ENCODE measurements at regions not wholly inside any gene's neighbourhood (a gene's known extent, or its start where the extent isn't known, plus 50 kb on each side); places are given as distances from the start of the nearest gene placed in this dataset.

DNA sequence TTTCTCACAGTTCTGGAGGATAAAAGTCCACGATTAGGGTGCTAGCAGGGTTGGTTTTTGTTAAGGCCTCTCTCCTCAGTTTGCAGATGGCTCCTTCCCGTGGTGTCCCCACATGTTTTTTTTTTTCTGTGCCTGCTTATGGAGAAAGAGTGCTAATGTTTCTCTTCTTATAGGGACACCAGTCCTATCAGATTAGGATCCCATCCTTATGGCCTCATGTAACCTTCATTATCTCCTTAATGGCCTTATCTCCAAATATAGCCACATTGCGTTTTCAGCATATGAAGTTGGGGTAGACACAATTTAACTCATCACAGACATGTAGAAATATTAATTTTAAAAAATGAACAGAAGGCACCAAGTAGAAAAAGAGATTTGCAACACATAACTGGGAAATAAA, 755.7 kb upstream of the CELF4 start:
- DNase-seq (ENCODE audit: low read depth in 1 of 2, low spot score in 2 of 2) = no peak
- H3K79me2 ChIP-seq (ENCODE audit: control insufficient read depth in 1 of 2, insufficient read depth in 2 of 2, low read length in 2 of 2) = no peaks in the 10 kb centered on the region
- no peak overlapping the region for H3K4me2 ChIP-seq (ENCODE audit: insufficient read depth in 1 of 2, low read depth in 2 of 2, low read length in 2 of 2)
- no peak overlapping the region for H3K14ac ChIP-seq (ENCODE audit: insufficient read length)
- no peak overlapping the region for H3K18ac ChIP-seq (ENCODE audit: extremely low read depth, low read length)
- no peaks in the 10 kb centered on the region for H4K20me1 ChIP-seq (replicated peaks in 1 of 2; ENCODE audit: control insufficient read depth in 1 of 2, insufficient read depth in 2 of 2, low read length in 2 of 2)
- no peak overlapping the region for H3K27ac ChIP-seq (ENCODE audit: low read depth, low read length)
- H3K23me2 ChIP-seq (ENCODE audit: low read depth, low read length) = no peaks in the 10 kb centered on the region
- H2BK5ac ChIP-seq (ENCODE audit: low read depth, low read length) = no peak overlapping the region
- no peak overlapping the region for H4K5ac ChIP-seq (ENCODE audit: insufficient read length, low read depth, low read length)
- no peaks in the 10 kb centered on the region for H3K36me3 ChIP-seq (ENCODE audit: control insufficient read depth in 2 of 4, insufficient read depth in 4 of 4, low read length in 3 of 4)
- H2AFZ ChIP-seq (ENCODE audit: low read length) = no peak overlapping the region
- no peaks in the 10 kb centered on the region for H3K4me1 ChIP-seq (replicated peaks in 1 of 4; ENCODE audit: control insufficient read depth in 3 of 4, insufficient read depth in 4 of 4, low read length in 3 of 4)
- ChIA-PET CTCF (ENCODE audit: partially characterized antibody) (no interaction called here), POLR2A (ENCODE audit: partially characterized antibody) (no interaction called here)
- no peak overlapping the region for H2BK120ac ChIP-seq (replicated peaks; ENCODE audit: low read depth, low read length)
- no peak overlapping the region for H2BK12ac ChIP-seq (ENCODE audit: low read depth, low read length)
- H4K8ac ChIP-seq (ENCODE audit: extremely low read depth, insufficient read depth, low read length) = no peak overlapping the region
- no peak overlapping the region for H3K56ac ChIP-seq (replicated peaks; ENCODE audit: insufficient read length, low read depth, low read length)
- no peaks in the 10 kb centered on the region for H3K27me3 ChIP-seq (replicated peaks in 1 of 4; ENCODE audit: control insufficient read depth in 3 of 4, extremely low read depth in 1 of 4, insufficient read depth in 3 of 4, low read length in 3 of 4)
- H3K4ac ChIP-seq (replicated peaks; ENCODE audit: insufficient read length, low read depth, low read length) = no peak overlapping the region
- H3K4me3 ChIP-seq (ENCODE audit: extremely low read depth in 1 of 4, insufficient read depth in 2 of 4, low read depth in 3 of 4, low read length in 4 of 4) = no peak overlapping the region
- no peaks in the 10 kb centered on the region for H3K9me3 ChIP-seq (ENCODE audit: insufficient read depth in 2 of 2, low read depth in 1 of 2, low read length in 1 of 2)
- H2BK20ac ChIP-seq (ENCODE audit: low read length) = no peak overlapping the region
- H3K9ac ChIP-seq (replicated peaks in 1 of 4; ENCODE audit: extremely low read depth in 1 of 4, low read depth in 3 of 4, low read length in 3 of 4) = no peak overlapping the region
- H3K23ac ChIP-seq (ENCODE audit: insufficient read length) = no peak overlapping the region
- no peak overlapping the region for H2BK15ac ChIP-seq (ENCODE audit: low read length)
- 87% methylated on average over 3 of the region's 3 CpGs; no CpG with 5 or more reads in 1 of the 2 experiments for WGBS, 2 experiments (ENCODE audit: extremely low coverage in 1 of 2, insufficient coverage in 1 of 2, insufficient read length in 1 of 2, insufficient replicate concordance in 2 of 2, low coverage in 1 of 2, low lambda C conversion rate in 2 of 2, missing lambda C conversion rate in 1 of 2)
- H2AK5ac ChIP-seq (ENCODE audit: low read depth, low read length) = no peak overlapping the region
- no peak overlapping the region for H4K91ac ChIP-seq (replicated peaks; ENCODE audit: insufficient read length, low read length)
- no peak for FAIRE-seq
- no peaks in the 10 kb centered on the region for H3K79me1 ChIP-seq (ENCODE audit: low read depth, low read length)
- TF ChIP-seq CREB1 (IDR thresholded peaks at IDR 0.05) (no peak), RNF2 (IDR thresholded peaks at IDR 0.05; ENCODE audit: borderline replicate concordance, low read depth, low read length, missing control alignments, poor library complexity, severe bottlenecking) (no peak)

Measured in H1 (cell line).